ENCODE measurements at regions not wholly inside any gene's neighbourhood (a gene's known extent, or its start where the extent isn't known, plus 50 kb on each side); places are given as distances from the start of the nearest gene placed in this dataset.

DNA sequence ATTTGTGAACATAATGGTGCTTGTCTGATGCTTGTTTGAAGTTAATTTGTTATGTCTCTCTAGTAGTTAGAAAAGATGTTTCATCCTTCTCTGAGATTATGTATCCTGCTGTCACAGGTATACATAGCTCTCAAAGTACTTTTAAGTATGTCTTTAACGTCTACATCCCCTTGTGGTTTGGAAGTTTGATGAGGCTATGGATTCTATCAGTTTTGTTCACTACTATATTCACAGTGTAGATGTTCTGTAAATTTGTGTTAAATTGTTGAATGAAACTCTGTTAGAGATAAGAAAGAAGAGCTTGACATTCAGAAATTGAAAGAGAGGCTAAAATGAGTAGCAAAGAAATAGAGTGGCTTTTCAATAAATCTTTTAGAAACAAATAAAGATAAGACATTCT, 304.6 kb upstream of the MIR17HG start:
- TF ChIP-seq, protein P1, sequence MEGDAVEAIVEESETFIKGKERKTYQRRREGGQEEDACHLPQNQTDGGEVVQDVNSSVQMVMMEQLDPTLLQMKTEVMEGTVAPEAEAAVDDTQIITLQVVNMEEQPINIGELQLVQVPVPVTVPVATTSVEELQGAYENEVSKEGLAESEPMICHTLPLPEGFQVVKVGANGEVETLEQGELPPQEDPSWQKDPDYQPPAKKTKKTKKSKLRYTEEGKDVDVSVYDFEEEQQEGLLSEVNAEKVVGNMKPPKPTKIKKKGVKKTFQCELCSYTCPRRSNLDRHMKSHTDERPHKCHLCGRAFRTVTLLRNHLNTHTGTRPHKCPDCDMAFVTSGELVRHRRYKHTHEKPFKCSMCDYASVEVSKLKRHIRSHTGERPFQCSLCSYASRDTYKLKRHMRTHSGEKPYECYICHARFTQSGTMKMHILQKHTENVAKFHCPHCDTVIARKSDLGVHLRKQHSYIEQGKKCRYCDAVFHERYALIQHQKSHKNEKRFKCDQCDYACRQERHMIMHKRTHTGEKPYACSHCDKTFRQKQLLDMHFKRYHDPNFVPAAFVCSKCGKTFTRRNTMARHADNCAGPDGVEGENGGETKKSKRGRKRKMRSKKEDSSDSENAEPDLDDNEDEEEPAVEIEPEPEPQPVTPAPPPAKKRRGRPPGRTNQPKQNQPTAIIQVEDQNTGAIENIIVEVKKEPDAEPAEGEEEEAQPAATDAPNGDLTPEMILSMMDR (IDR thresholded peaks at IDR 0.05; ENCODE audit: low read depth, low read length), result no peak
- no peak for TF ChIP-seq EZH2phosphoT487 (IDR thresholded peaks at IDR 0.05; ENCODE audit: low read depth)

All from OCI-LY3 (cell line).